Progenitor cell of endocrine pancreas (in vitro differentiated cells): ENCODE measurements at regions not wholly inside any gene's neighbourhood (a gene's known extent, or its start where the extent isn't known, plus 50 kb on each side); places are given as distances from the start of the nearest gene placed in this dataset.

Experiments
- DNase-seq: peaks from one replicate; pipeline ENCODE4 v3.0.0; 2021; ENCODE audit warnings: low spot score; ENCODE audit not compliant: unreplicated experiment
- H3K27ac Mint-ChIP-seq: 2 replicates; pipeline ENCODE4 v1.8.0; 2021; ENCODE audit warnings: mild to moderate bottlenecking, moderate library complexity, mixed read lengths
- H3K27me3 Mint-ChIP-seq: 2 replicates; pipeline ENCODE4 v1.8.0; 2021; ENCODE audit warnings: mixed read lengths
- H3K36me3 Mint-ChIP-seq: 2 replicates; pipeline ENCODE4 v1.8.0; 2022; ENCODE audit warnings: mixed read lengths; ENCODE audit not compliant: insufficient read depth
- H3K4me1 Mint-ChIP-seq: 2 replicates; pipeline ENCODE4 v1.8.0; 2021; ENCODE audit warnings: low read depth, mixed read lengths
- H3K4me3 Mint-ChIP-seq: 2 replicates; pipeline ENCODE4 v1.8.0; 2021; ENCODE audit warnings: low read depth, mild to moderate bottlenecking, moderate library complexity, mixed read lengths
- H3K9me3 Mint-ChIP-seq: 2 replicates; pipeline ENCODE4 v1.8.0; 2021; ENCODE audit warnings: low read depth, mixed read lengths
- CTCF ChIP-seq: fragments of 200-600 bp; sonication (generic); IDR thresholded peaks from one replicate; pipeline ENCODE4 v1.5.0; 2021; ENCODE audit warnings: antibody characterized with exemption, mild to moderate bottlenecking; ENCODE audit not compliant: unreplicated experiment

DNA sequence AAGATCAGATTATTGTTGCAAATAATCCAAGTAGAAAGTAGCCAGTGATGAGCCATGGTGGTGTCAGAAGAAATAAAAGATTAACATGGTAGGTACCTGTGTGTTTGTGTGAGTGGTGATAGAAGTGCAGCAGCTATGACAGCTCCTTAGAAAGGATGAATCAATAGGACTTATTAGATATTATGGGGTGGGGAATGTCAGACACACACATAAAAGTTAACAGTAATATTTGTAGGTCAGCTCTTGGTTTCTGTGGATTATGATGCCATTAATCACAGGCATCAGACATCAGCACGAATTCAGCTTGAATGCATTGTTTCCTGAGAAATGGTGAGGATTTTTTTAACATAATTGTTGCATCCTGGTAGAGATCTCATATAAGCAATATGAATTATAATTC, 695.7 kb downstream of the CENPC start:
- no peak for TF ChIP-seq CTCF
- Mint-ChIP-seq H3K9me3 (no peaks in the 10 kb centered on the region), H3K27ac (no peak overlapping the region), H3K4me3 (no peak overlapping the region), H3K4me1 (peaks cover under 1% of the 10 kb centered on the region), H3K27me3 (no peaks in the 10 kb centered on the region), H3K36me3 (no peaks in the 10 kb centered on the region)
- DNase-seq = no peak

GRCh38 chr4:66842724-66843088, 702.6 kb downstream of the CENPC start:
- Mint-ChIP-seq H3K36me3 (peaks cover 2% of the 10 kb centered on the region), H3K27ac (no peak overlapping the region), H3K9me3 (peaks cover 10% of the 10 kb centered on the region), H3K4me3 (no peak overlapping the region), H3K4me1 (peaks cover 9% of the 10 kb centered on the region), H3K27me3 (no peaks in the 10 kb centered on the region)
- no peak for DNase-seq
- TF ChIP-seq CTCF = no peak

DNA sequence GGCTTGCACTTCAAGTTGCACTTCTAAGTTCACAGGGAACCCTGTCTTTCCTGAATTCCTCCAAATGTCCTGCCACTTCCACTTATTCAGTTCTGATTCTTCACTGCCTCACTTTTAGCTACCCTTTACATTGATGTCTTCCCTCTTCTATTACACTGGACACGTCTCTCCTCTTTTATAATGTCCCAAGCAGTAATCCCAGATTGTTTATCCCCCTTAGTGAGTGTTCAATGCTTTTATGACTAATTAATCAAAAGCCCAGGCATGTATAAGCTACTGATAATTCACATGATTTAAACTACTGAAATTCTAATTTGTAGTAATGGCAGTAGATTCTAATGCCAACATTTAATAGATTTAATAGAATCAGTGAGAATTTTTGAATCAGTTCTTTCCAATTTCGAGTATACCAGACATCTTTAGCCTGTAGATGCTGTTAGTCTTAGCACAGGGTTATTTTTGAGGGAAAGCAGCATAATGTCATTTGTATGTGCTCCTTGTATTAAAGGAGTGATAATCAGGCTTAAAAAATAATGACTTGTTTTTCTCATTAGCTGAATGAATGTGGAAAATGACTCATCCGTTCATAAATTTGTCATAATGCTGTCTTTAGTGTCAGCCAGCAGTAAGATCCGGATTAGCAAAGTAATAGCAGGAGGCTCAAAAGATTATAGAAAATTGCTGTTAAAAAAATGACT, 703.1 kb downstream of the CENPC start:
- no peak overlapping the region for H3K4me3 Mint-ChIP-seq

DNA sequence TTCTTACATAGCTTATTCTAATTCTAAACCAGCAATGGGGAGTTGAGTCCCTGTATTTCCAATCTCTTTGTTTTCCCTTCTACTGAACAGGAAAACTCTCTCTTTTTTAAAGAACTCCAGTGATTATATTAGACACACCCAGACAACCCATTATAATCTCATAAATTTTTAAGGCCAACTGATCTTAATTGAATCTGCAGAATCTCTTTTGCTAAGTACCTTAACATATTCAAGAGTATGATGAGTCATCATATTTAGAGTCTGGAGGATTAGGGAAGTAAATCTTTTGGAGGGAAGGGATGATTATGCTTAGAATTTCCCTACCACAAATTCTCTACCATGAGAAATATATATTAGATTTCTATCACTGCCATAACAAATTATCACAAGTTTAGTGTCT, 705.1 kb downstream of the CENPC start:
- no peak for TF ChIP-seq CTCF

More for the DNA sequence above, 703.1 kb downstream of the CENPC start:
- Mint-ChIP-seq H3K36me3 (peaks cover 2% of the 10 kb centered on the region), H3K27ac (no peak overlapping the region), H3K9me3 (peaks cover 10% of the 10 kb centered on the region), H3K4me1 (peaks cover 9% of the 10 kb centered on the region), H3K27me3 (no peaks in the 10 kb centered on the region)
- no peak for DNase-seq
- TF ChIP-seq CTCF = no peak

GRCh38 chr4:66837279-66837922, 707.9 kb downstream of the CENPC start:
- DNase-seq = no peak
- no peak for TF ChIP-seq CTCF
- H3K4me3 Mint-ChIP-seq = no peak overlapping the region
- no peak overlapping the region for H3K27ac Mint-ChIP-seq
- H3K27me3 Mint-ChIP-seq = no peaks in the 10 kb centered on the region
- peaks cover 2% of the 10 kb centered on the region for H3K36me3 Mint-ChIP-seq
- peaks cover 4% of the 10 kb centered on the region for H3K4me1 Mint-ChIP-seq
- peaks cover 10% of the 10 kb centered on the region for H3K9me3 Mint-ChIP-seq

More for the DNA sequence above, 705.1 kb downstream of the CENPC start:
- Mint-ChIP-seq H3K4me1 (peaks cover 9% of the 10 kb centered on the region), H3K9me3 (peaks cover 10% of the 10 kb centered on the region), H3K27ac (no peak overlapping the region), H3K27me3 (no peaks in the 10 kb centered on the region), H3K4me3 (no peak overlapping the region), H3K36me3 (peaks cover 2% of the 10 kb centered on the region)
- DNase-seq = no peak
